GM12873 (cell line): ENCODE measurements at regions not wholly inside any gene's neighbourhood (a gene's known extent, or its start where the extent isn't known, plus 50 kb on each side); places are given as distances from the start of the nearest gene placed in this dataset.

Source experiments
- TF ChIP-seq, protein P1 (sequence below): IDR thresholded peaks from 2 replicates; pipeline ENCODE4 v1.5.1; 2012; ENCODE audit warnings: low read depth, mild to moderate bottlenecking, moderate library complexity, low read length, control low read depth; ENCODE audit not compliant: insufficient read depth; ENCODE audit errors: missing control alignments

GRCh38 chr5:8516356-8516755, 647.4 kb downstream of the MTRR start:
- TF ChIP-seq, protein P1, sequence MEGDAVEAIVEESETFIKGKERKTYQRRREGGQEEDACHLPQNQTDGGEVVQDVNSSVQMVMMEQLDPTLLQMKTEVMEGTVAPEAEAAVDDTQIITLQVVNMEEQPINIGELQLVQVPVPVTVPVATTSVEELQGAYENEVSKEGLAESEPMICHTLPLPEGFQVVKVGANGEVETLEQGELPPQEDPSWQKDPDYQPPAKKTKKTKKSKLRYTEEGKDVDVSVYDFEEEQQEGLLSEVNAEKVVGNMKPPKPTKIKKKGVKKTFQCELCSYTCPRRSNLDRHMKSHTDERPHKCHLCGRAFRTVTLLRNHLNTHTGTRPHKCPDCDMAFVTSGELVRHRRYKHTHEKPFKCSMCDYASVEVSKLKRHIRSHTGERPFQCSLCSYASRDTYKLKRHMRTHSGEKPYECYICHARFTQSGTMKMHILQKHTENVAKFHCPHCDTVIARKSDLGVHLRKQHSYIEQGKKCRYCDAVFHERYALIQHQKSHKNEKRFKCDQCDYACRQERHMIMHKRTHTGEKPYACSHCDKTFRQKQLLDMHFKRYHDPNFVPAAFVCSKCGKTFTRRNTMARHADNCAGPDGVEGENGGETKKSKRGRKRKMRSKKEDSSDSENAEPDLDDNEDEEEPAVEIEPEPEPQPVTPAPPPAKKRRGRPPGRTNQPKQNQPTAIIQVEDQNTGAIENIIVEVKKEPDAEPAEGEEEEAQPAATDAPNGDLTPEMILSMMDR = no peak

DNA sequence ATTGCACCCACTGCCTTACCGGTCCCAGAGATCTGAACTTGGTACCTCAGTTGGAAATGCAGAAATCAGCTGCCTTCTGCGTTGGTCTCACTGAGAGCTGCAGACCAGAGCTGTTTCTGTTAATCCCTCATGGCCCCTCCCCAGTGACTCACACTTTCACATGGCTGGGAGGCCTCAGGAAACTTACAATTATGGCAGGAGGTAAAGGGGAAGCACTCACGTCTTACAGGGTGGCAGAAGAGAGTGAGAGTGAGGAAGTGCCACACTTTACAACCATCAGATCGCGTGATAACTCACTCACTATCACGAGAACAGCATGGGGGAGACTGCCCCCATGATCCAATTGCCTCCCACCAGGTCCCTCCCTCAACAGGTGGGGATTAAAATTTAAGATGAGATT, 648.5 kb downstream of the MTRR start:
- TF ChIP-seq, protein P1 = no peak

GRCh38 chr5:8520917-8521316, 652.0 kb downstream of the MTRR start:
- TF ChIP-seq, protein P1 = no peak

DNA sequence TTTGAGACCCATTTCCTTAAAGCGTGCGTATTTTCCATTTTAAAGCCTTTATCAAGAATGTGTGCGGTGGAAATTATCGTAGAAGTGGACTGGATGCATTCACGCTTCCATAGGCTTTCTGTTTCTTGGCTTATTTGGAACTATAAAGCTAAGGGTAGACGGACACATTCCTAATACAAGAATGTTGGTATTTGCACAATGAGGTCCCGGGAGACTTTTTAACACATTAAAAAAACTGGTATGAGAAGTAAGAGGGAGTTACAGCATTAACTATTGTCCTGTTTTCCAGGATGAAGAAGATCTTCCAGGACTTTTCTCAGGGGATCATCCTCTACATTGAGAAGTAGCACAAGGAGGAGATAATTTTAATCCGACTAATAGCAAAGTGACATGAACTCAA, 653.0 kb downstream of the MTRR start:
- TF ChIP-seq, protein P1 = no peak

DNA sequence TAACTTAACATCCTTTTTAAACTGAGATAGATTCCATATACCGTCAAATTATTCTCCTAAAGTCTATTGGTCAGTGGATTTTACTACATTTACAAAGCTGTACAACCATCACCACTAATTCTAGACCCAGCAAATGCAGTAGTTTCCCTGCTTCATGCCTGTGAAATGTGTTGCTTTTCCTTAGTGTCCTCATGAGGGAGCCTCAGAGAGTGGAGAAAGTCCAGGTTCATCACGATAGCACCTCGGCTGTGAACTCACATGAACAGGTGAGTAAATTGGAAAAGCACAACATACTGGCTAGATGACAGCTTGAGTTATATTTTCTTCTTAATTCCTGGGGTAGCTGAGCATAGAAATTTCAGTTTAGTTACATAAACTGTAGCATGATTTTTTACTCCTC, 653.7 kb downstream of the MTRR start:
- TF ChIP-seq, protein P1 = no peak

GRCh38 chr5:8523501-8523900, 654.6 kb downstream of the MTRR start:
- TF ChIP-seq, protein P1 = no peak

GRCh38 chr5:8525819-8526218, 656.9 kb downstream of the MTRR start:
- TF ChIP-seq, protein P1 = no peak
